ENCODE measurements at regions not wholly inside any gene's neighbourhood (a gene's known extent, or its start where the extent isn't known, plus 50 kb on each side); places are given as distances from the start of the nearest gene placed in this dataset.
A peak's percentile ranks its signal among the peaks of the same experiment; 100 is the strongest.

DNA sequence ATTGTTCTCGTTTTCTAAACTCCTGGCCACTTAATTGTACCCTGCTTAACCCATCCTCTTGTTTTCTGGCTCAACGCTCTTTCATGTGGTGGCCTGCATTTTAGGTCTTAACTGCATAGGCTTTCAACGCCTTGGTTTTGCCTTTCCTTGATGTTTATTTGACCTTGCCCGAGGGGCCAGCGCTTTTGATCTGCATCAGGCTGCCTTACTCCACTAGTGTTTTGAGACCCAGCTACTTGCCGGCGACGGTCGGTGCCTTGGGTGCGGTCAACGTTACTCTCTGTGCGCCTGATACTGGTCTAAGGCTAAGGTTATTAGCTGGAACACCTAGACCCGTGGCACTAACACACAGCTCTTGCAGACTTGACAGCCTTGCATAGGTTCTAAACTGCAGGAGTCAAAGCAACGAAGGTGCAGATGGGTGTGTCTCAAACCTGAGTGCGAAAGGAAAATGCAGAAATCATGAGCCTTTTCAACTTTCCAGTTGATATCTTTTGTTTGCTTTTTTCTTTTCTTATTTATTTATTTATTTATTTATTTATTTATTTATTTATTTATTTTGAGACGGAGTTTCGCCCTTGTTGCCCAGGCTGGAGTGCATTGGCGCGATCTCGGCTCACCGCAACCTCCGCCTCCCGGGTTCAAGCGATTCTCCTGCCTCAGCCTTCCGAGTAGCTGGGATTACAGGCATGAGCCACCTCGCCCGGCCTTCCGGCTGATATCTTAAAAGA, 138.8 kb downstream of the HFE start:
- no peak overlapping the region for H3K4me2 ChIP-seq
- DNase-seq (ENCODE audit: low read depth in 1 of 2, low spot score in 1 of 2) (no peak), FAIRE-seq (no peak), ATAC-seq (no peak)
- H3K9me3 ChIP-seq: no peaks in the 10 kb centered on the region; the same call in 2 of the 3 replicates
- ChIA-PET POLR2A (no interaction called here), CTCF (interaction anchor here (0.7 to 1.5 kb wide), 3 partner anchors 8 to 45 kb away, joined by 3 to 4 read pairs (median 4); a partner anchor contains a TSS)
- H3K4me1 ChIP-seq: peaks cover 8% of the 10 kb centered on the region; the same call in 2 of the 3 replicates
- H3K27ac ChIP-seq: 0 out of 6 replicates have a peak overlapping the region, but pooled peaks of 1 of the 2 experiments have one; percentile 14
- H3K4me3 ChIP-seq: no peak overlapping the region
- TF ChIP-seq HOXB5 (CRISPR knock-in tag; IDR thresholded peaks at IDR 0.05) (no peak), ZC3H11A (IDR thresholded peaks at IDR 0.05) (peak; percentile 66), RARB (CRISPR knock-in tag; IDR thresholded peaks at IDR 0.05) (no peak)
- TF ChIP-seq, protein P1, sequence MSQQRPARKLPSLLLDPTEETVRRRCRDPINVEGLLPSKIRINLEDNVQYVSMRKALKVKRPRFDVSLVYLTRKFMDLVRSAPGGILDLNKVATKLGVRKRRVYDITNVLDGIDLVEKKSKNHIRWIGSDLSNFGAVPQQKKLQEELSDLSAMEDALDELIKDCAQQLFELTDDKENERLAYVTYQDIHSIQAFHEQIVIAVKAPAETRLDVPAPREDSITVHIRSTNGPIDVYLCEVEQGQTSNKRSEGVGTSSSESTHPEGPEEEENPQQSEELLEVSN (IDR thresholded peaks at IDR 0.05; ENCODE audit: borderline replicate concordance, low read depth): no peak
- TF ChIP-seq, protein P2, sequence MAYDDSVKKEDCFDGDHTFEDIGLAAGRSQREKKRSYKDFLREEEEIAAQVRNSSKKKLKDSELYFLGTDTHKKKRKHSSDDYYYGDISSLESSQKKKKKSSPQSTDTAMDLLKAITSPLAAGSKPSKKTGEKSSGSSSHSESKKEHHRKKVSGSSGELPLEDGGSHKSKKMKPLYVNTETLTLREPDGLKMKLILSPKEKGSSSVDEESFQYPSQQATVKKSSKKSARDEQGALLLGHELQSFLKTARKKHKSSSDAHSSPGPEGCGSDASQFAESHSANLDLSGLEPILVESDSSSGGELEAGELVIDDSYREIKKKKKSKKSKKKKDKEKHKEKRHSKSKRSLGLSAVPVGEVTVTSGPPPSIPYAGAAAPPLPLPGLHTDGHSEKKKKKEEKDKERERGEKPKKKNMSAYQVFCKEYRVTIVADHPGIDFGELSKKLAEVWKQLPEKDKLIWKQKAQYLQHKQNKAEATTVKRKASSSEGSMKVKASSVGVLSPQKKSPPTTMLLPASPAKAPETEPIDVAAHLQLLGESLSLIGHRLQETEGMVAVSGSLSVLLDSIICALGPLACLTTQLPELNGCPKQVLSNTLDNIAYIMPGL (CRISPR knock-in tag; IDR thresholded peaks at IDR 0.05; ENCODE audit: borderline replicate concordance): no peak
- WGBS (ENCODE audit: missing lambda C conversion rate): 93% methylated on average over 28 of the region's 28 CpGs

DNA sequence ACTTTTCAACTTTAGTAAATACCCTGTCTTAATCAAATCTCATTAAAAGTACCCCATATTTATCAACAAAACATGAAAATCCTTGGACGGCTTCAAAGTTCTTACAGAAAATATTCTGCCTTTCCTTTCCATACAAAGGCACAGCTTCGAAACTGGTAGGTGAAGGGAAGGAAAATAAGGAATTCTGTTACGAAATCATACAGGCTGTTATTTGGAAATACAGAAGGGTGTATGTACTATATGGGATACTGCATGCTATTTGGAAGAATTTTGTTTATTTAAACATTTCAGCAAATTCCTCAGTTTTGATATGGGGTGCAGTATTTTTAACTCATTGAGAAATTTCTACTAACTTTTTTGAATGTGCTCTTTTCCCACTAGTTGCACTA, 138.4 kb upstream of the BTN3A2 start:
- H3K4me3 ChIP-seq: no peak overlapping the region
- H3K4me1 ChIP-seq: peaks cover 8% of the 10 kb centered on the region; the same call in 2 of the 3 replicates
- CTCF ChIA-PET: interaction anchor here (1.5 kb wide), 1 partner anchor 12 kb away, joined by 4 read pairs; no protein-coding TSS in a partner anchor
- DNase-seq (ENCODE audit: low read depth in 1 of 2, low spot score in 1 of 2) (no peak), ATAC-seq (no peak), FAIRE-seq (no peak)
- H3K4me2 ChIP-seq: no peak overlapping the region
- H3K9me3 ChIP-seq: no peaks in the 10 kb centered on the region; the same call in 2 of the 3 replicates
- POLR2A ChIA-PET: interaction anchor here (0.7 kb wide), 1 partner anchor 9 kb away, joined by 3 read pairs; a partner anchor contains a TSS
- no peak for TF ChIP-seq POLR2AphosphoS2 (conservative IDR thresholded peaks at IDR 0.05; ENCODE audit: low read length)
- TF ChIP-seq ZFP36 (IDR thresholded peaks at IDR 0.05; ENCODE audit: borderline replicate concordance, partially characterized antibody): no peak
- no peak for TF ChIP-seq PHF8 (IDR thresholded peaks at IDR 0.05; ENCODE audit: borderline replicate concordance, low read depth)
- TF ChIP-seq KDM1A (IDR thresholded peaks at IDR 0.05; ENCODE audit: low read depth): no peak
- TF ChIP-seq, protein P3, sequence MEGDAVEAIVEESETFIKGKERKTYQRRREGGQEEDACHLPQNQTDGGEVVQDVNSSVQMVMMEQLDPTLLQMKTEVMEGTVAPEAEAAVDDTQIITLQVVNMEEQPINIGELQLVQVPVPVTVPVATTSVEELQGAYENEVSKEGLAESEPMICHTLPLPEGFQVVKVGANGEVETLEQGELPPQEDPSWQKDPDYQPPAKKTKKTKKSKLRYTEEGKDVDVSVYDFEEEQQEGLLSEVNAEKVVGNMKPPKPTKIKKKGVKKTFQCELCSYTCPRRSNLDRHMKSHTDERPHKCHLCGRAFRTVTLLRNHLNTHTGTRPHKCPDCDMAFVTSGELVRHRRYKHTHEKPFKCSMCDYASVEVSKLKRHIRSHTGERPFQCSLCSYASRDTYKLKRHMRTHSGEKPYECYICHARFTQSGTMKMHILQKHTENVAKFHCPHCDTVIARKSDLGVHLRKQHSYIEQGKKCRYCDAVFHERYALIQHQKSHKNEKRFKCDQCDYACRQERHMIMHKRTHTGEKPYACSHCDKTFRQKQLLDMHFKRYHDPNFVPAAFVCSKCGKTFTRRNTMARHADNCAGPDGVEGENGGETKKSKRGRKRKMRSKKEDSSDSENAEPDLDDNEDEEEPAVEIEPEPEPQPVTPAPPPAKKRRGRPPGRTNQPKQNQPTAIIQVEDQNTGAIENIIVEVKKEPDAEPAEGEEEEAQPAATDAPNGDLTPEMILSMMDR (IDR thresholded peaks at IDR 0.05): no peak
- TF ChIP-seq SMC3 (IDR thresholded peaks at IDR 0.05): no peak
- no peak for TF ChIP-seq MAZ (IDR thresholded peaks at IDR 0.05; ENCODE audit: borderline replicate concordance, low read depth, low read length)
- TF ChIP-seq, protein P2 (CRISPR knock-in tag; IDR thresholded peaks at IDR 0.05; ENCODE audit: borderline replicate concordance): no peak
- no peak for TF ChIP-seq ZC3H11A (IDR thresholded peaks at IDR 0.05)
- no peak overlapping the region for H3K27ac ChIP-seq
- 94% methylated on average over 3 of the region's 3 CpGs for WGBS (ENCODE audit: missing lambda C conversion rate)

DNA sequence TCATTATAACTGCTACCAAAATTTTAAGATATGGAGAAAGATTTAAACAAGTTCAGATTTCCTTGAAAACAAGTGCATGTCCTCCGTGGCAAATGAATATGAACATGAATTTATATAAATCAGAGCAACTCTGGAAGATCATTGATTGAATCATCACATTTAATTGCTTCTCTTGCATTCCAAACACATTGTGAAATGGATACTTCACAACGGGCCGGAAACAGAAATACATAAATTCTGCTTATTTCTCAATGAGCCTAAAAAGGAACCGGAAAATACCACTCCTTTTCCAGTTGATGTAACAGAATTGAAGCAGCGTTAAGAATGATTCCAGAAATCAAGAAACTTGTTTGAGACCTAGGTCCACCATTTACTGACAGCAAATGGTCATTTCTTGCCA, 134.6 kb upstream of the BTN3A2 start:
- Histone ChIP-seq H3K27ac (no peak overlapping the region), H3K9me3 (no peaks in the 10 kb centered on the region), H3K4me1 (peaks cover 13% of the 10 kb centered on the region; the same call in 2 of the 3 replicates), H3K4me2 (no peak overlapping the region), H3K4me3 (no peak overlapping the region)
- 78% methylated on average over 5 of the region's 5 CpGs for WGBS (ENCODE audit: missing lambda C conversion rate)
- CTCF ChIA-PET: no interaction called here
- POLR2A ChIA-PET: no interaction called here
- DNase-seq (ENCODE audit: low read depth in 1 of 2, low spot score in 1 of 2): no peak
- TF ChIP-seq NFE2L2 (conservative IDR thresholded peaks at IDR 0.05; ENCODE audit: low read length) (no peak), BHLHE40 (IDR thresholded peaks at IDR 0.05; ENCODE audit: low read depth, low read length) (no peak), CEBPB (IDR thresholded peaks at IDR 0.05) (no peak)
- TF ChIP-seq, protein P4, sequence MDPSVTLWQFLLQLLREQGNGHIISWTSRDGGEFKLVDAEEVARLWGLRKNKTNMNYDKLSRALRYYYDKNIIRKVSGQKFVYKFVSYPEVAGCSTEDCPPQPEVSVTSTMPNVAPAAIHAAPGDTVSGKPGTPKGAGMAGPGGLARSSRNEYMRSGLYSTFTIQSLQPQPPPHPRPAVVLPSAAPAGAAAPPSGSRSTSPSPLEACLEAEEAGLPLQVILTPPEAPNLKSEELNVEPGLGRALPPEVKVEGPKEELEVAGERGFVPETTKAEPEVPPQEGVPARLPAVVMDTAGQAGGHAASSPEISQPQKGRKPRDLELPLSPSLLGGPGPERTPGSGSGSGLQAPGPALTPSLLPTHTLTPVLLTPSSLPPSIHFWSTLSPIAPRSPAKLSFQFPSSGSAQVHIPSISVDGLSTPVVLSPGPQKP (IDR thresholded peaks at IDR 0.05; ENCODE audit: low read depth, low read length): no peak
- TF ChIP-seq, protein P5, sequence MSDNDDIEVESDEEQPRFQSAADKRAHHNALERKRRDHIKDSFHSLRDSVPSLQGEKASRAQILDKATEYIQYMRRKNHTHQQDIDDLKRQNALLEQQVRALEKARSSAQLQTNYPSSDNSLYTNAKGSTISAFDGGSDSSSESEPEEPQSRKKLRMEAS (IDR thresholded peaks at IDR 0.05): no peak
- TF ChIP-seq, protein P6, sequence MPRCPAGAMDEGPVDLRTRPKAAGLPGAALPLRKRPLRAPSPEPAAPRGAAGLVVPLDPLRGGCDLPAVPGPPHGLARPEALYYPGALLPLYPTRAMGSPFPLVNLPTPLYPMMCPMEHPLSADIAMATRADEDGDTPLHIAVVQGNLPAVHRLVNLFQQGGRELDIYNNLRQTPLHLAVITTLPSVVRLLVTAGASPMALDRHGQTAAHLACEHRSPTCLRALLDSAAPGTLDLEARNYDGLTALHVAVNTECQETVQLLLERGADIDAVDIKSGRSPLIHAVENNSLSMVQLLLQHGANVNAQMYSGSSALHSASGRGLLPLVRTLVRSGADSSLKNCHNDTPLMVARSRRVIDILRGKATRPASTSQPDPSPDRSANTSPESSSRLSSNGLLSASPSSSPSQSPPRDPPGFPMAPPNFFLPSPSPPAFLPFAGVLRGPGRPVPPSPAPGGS (IDR thresholded peaks at IDR 0.05): no peak
- FAIRE-seq: no peak
- no peak for ATAC-seq

Measured in A549 (cell line).